ENCODE measurements at regions not wholly inside any gene's neighbourhood (a gene's known extent, or its start where the extent isn't known, plus 50 kb on each side); places are given as distances from the start of the nearest gene placed in this dataset.
"Not testable (repeated sequence)": the region's sequence is repeated elsewhere in the genome, so short reads cannot be mapped to it uniquely, and the experiment has no call there.

DNA sequence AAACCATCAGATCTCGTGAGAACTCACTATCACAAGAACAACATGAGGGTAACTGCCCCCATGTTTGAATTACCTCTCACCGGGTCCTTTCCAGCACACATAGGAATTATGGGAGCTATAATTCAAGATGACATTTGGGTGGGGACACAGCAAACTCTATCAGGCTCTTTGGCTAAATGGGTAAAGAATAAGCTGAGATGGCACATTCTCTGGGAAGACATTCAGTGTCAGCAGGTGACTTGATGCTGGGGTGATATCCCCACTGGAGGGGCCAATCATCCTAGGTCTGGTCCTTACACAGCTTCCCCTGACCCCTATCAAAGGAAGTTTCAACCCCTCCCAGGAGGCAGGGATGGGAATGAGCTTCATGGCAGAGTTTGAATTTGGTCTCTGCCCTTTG lies 664.0 kb upstream of the EEF2KMT start:
- CTCF ChIA-PET, result no interaction called here
- TF ChIP-seq SP1 (IDR thresholded peaks at IDR 0.05), result no peak
- TF ChIP-seq SUZ12 (IDR thresholded peaks at IDR 0.05), result no peak
- no peak for TF ChIP-seq LEF1 (IDR thresholded peaks at IDR 0.05; ENCODE audit: borderline replicate concordance)
- DNase-seq (ENCODE audit: extremely low spot score), result no peak
- POLR2A ChIA-PET, result no interaction called here

DNA sequence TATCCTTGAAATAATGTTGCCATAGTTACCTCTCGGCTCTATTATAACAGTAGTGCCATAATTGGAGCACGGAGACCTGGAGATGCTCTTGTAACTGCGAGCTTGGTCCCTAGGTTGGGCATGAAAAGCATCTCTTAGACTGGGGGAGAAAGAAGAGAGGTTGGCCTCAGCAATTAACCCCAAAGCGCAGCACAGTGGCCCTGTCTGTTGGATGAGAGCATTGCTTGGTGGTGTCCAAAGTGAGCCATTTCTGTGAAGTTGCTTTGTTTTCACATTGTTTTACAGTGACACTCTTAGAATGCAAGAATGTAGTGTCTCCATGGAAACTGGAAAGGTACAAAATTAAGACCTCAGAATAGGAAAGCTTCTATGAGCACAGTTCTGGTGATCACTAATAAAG lies 660.7 kb upstream of the EEF2KMT start:
- TF ChIP-seq ELF4 (IDR thresholded peaks at IDR 0.05) (no peak), TARDBP (IDR thresholded peaks at IDR 0.05) (no peak), SUZ12 (IDR thresholded peaks at IDR 0.05) (no peak), FOXK2 (IDR thresholded peaks at IDR 0.05) (no peak), HDGF (IDR thresholded peaks at IDR 0.05; ENCODE audit: borderline replicate concordance) (no peak), LEF1 (IDR thresholded peaks at IDR 0.05; ENCODE audit: borderline replicate concordance) (no peak), NFRKB (IDR thresholded peaks at IDR 0.05) (no peak), ARNT (IDR thresholded peaks at IDR 0.05) (no peak), CTBP1 (IDR thresholded peaks at IDR 0.05; ENCODE audit: borderline replicate concordance) (no peak), FOXM1 (IDR thresholded peaks at IDR 0.05; ENCODE audit: borderline replicate concordance) (no peak), L3MBTL2 (conservative IDR thresholded peaks at IDR 0.05) (no peak), SP1 (IDR thresholded peaks at IDR 0.05) (no peak), BHLHE40 (IDR thresholded peaks at IDR 0.05; ENCODE audit: borderline replicate concordance) (no peak), FOXA1 (IDR thresholded peaks at IDR 0.05) (no peak), ZNF384 (IDR thresholded peaks at IDR 0.05) (no peak)
- TF ChIP-seq, protein P1, sequence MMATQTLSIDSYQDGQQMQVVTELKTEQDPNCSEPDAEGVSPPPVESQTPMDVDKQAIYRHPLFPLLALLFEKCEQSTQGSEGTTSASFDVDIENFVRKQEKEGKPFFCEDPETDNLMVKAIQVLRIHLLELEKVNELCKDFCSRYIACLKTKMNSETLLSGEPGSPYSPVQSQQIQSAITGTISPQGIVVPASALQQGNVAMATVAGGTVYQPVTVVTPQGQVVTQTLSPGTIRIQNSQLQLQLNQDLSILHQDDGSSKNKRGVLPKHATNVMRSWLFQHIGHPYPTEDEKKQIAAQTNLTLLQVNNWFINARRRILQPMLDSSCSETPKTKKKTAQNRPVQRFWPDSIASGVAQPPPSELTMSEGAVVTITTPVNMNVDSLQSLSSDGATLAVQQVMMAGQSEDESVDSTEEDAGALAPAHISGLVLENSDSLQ (IDR thresholded peaks at IDR 0.05), result no peak
- no peak for DNase-seq (ENCODE audit: extremely low spot score)
- ChIA-PET POLR2A (no interaction called here), CTCF (no interaction called here)

DNA sequence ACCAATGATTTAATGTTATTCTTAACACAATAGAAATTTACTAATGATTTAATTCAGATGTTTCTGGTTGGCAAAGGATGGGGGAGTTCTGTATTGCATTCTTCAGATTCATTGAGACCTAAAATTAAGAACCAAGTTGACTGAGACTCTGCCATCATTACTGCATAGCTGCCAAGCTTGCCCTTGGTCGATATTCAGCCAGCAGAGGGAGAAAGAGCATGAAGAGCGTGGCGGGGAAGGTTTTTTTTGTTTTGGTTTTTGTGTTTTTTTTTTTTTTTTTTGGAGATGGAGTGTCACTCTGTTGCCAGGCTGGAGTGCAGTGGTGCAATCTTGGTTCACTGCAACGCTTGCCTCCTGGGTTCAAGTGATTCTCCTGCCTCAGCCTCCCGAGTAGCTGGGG lies 659.4 kb upstream of the EEF2KMT start:
- POLR2A ChIA-PET, result no interaction called here

DNA sequence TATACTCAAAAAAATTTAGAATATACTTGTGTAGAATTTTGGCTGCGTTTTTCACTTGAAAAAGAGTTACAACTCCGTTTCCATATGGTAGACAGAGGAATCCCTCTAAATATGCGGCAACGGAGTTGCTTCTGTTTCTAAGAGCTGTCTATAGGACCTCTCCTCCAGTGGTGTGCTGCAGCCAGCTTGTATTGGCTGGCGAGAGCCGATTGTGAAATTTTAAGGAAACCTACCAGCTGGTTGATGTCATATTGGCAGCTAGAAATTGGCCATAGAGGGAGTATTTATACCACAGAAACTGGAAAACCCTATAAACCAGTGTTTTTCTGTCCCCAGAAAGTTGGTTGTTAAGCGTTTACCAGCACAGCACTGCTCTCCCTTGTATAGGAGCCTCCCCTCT lies 655.8 kb upstream of the EEF2KMT start:
- POLR2A ChIA-PET, result no interaction called here
- TF ChIP-seq FOXM1 (IDR thresholded peaks at IDR 0.05; ENCODE audit: borderline replicate concordance) (no peak), SUZ12 (IDR thresholded peaks at IDR 0.05) (no peak), LEF1 (IDR thresholded peaks at IDR 0.05; ENCODE audit: borderline replicate concordance) (no peak), ELF4 (IDR thresholded peaks at IDR 0.05) (no peak), CTBP1 (IDR thresholded peaks at IDR 0.05; ENCODE audit: borderline replicate concordance) (no peak), FOXA1 (IDR thresholded peaks at IDR 0.05) (no peak), NFRKB (IDR thresholded peaks at IDR 0.05) (no peak), ARNT (IDR thresholded peaks at IDR 0.05) (no peak)
- TF ChIP-seq, protein P1 (IDR thresholded peaks at IDR 0.05), result no peak
- CTCF ChIA-PET, result no interaction called here
- DNase-seq (ENCODE audit: extremely low spot score), result no peak

More for the DNA sequence above, 659.4 kb upstream of the EEF2KMT start:
- TF ChIP-seq ZNF384 (IDR thresholded peaks at IDR 0.05) (no peak), SP1 (IDR thresholded peaks at IDR 0.05) (no peak), FOXK2 (IDR thresholded peaks at IDR 0.05) (no peak)
- CTCF ChIA-PET, result no interaction called here
- no peak for DNase-seq (ENCODE audit: extremely low spot score)

DNA sequence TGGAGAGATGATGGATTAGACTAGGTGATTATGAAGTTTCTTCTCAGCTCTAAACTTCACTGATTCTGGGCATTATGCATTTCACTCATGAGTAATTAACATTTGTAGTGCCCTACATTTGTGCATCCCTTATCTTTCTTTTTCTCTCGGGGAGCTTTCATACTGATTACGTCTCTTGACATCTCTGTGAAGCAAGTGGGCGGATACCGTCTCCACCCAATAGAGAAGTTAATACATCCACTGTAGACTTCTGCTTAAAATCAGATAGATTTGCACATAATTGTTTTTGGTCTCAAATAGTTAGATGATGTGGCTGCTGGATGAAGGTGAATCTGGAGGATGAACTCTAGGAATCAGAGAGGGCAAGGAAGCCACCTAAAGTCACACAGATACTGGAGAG lies 653.6 kb upstream of the EEF2KMT start:
- ChIA-PET CTCF (no interaction called here), POLR2A (no interaction called here)
- DNase-seq (ENCODE audit: extremely low spot score), result no peak
- TF ChIP-seq BHLHE40 (IDR thresholded peaks at IDR 0.05; ENCODE audit: borderline replicate concordance) (no peak), ZNF384 (IDR thresholded peaks at IDR 0.05) (no peak), TARDBP (IDR thresholded peaks at IDR 0.05) (no peak), FOXM1 (IDR thresholded peaks at IDR 0.05; ENCODE audit: borderline replicate concordance) (no peak), L3MBTL2 (conservative IDR thresholded peaks at IDR 0.05) (no peak), NFRKB (IDR thresholded peaks at IDR 0.05) (no peak), HDGF (IDR thresholded peaks at IDR 0.05; ENCODE audit: borderline replicate concordance) (no peak), SUZ12 (IDR thresholded peaks at IDR 0.05) (no peak), FOXK2 (IDR thresholded peaks at IDR 0.05) (no peak), LEF1 (IDR thresholded peaks at IDR 0.05; ENCODE audit: borderline replicate concordance) (no peak), FOXA1 (IDR thresholded peaks at IDR 0.05) (no peak), SP1 (IDR thresholded peaks at IDR 0.05) (no peak), ELF4 (IDR thresholded peaks at IDR 0.05) (no peak), CTBP1 (IDR thresholded peaks at IDR 0.05; ENCODE audit: borderline replicate concordance) (no peak), ARNT (IDR thresholded peaks at IDR 0.05) (no peak)
- TF ChIP-seq, protein P1 (IDR thresholded peaks at IDR 0.05), result no peak

DNA sequence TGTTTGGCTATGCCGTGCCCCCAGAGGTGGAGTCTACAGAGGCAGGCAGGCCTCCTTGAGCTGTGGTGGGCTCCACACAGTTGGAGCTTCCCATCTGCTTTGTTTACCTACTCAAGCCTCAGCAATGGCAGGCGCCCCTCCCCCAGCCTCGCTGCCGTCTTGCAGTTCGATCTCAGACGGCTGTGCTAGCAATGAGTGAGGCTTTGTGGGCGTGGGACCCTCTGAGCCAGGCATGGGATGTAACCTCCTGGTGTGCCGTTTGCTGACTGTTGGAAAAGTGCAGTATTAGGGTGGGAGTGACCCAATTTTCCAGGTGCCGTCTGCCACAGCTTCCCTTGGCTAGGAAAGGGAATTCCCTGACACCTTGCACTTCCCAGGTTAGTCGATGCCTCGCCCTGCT lies 652.8 kb upstream of the EEF2KMT start:
- DNase-seq (ENCODE audit: extremely low spot score); CTCF ChIA-PET; POLR2A ChIA-PET: not testable (repeated sequence)

DNA sequence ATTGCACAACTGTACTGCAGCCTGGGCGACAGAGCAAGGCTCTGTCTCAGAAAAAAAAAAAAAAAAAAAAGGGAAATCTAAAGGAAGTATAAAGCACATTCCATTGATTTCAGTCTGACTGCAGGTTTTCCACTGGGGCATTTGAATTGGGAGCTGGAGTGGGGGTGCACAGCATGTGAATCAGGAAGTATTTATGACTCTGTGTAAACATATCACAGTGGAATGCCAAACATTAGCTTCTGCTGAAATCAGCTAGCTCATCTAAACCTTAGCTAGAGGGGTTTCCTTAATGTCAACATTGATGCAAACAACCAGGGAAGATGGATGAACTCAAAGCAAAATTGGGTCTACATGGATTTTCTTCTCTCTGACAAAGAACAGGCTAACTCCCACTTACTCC lies 641.0 kb upstream of the EEF2KMT start:
- DNase-seq (ENCODE audit: extremely low spot score), result no peak
- no peak for TF ChIP-seq FOXK2 (IDR thresholded peaks at IDR 0.05)
- TF ChIP-seq, protein P1 (IDR thresholded peaks at IDR 0.05), result no peak
- no peak for TF ChIP-seq HDGF (IDR thresholded peaks at IDR 0.05; ENCODE audit: borderline replicate concordance)
- TF ChIP-seq FOXM1 (IDR thresholded peaks at IDR 0.05; ENCODE audit: borderline replicate concordance), result no peak
- no peak for TF ChIP-seq ELF4 (IDR thresholded peaks at IDR 0.05)
- no peak for TF ChIP-seq NFRKB (IDR thresholded peaks at IDR 0.05)
- no peak for TF ChIP-seq ARNT (IDR thresholded peaks at IDR 0.05)
- no peak for TF ChIP-seq SUZ12 (IDR thresholded peaks at IDR 0.05)
- TF ChIP-seq BHLHE40 (IDR thresholded peaks at IDR 0.05; ENCODE audit: borderline replicate concordance), result no peak
- TF ChIP-seq ZNF384 (IDR thresholded peaks at IDR 0.05), result no peak
- TF ChIP-seq CTBP1 (IDR thresholded peaks at IDR 0.05; ENCODE audit: borderline replicate concordance), result no peak
- no peak for TF ChIP-seq LEF1 (IDR thresholded peaks at IDR 0.05; ENCODE audit: borderline replicate concordance)
- POLR2A ChIA-PET, result no interaction called here
- CTCF ChIA-PET, result no interaction called here
